SU-DHL-6 (cell line): ENCODE measurements at regions not wholly inside any gene's neighbourhood (a gene's known extent, or its start where the extent isn't known, plus 50 kb on each side); places are given as distances from the start of the nearest gene placed in this dataset.

Source experiments
- H2AFZ ChIP-seq: fragments of 200-600 bp; sonication (generic); 2 replicates; pipeline ENCODE4 v1.6.1; 2014; ENCODE audit warnings: low read depth, mild to moderate bottlenecking, moderate library complexity, mixed read lengths, antibody characterized with exemption, low read length; ENCODE audit not compliant: severe bottlenecking
- H3F3A ChIP-seq: fragments of 200-600 bp; shearing (Covaris generic); 2 replicates; pipeline ENCODE4 v1.6.0; 2016; ENCODE audit warnings: antibody characterized with exemption, mild to moderate bottlenecking; ENCODE audit not compliant: insufficient read depth
- H3K27ac ChIP-seq: fragments of 200-600 bp; sonication (generic); 2 replicates; pipeline ENCODE4 v1.5.1; 2016; ENCODE audit warnings: low read depth, mild to moderate bottlenecking, low read length, moderate library complexity, mixed read lengths
- H3K27me3 ChIP-seq: fragments of 200-600 bp; sonication (generic), shearing (Covaris generic); 2 replicates; pipeline ENCODE4 v1.6.0; 2014; ENCODE audit warnings: mild to moderate bottlenecking, low read length
- H3K36me3 ChIP-seq: fragments of 200-600 bp; sonication (generic); 2 replicates; pipeline ENCODE4 v1.6.1; 2014; ENCODE audit warnings: mild to moderate bottlenecking, low read length, mixed read lengths
- H3K4me2 ChIP-seq: fragments of 300-600, 200-600 bp; shearing (Covaris generic), sonication (generic); 2 replicates; pipeline ENCODE4 v1.6.0; 2014; ENCODE audit warnings: low read length, low read depth, mild to moderate bottlenecking; ENCODE audit not compliant: poor library complexity, severe bottlenecking
- H3K4me3 ChIP-seq: fragments of 200-600 bp; sonication (generic); 2 replicates; pipeline ENCODE4 v1.5.1; 2014; ENCODE audit warnings: antibody characterized with exemption, low read length, mild to moderate bottlenecking, mixed read lengths; ENCODE audit not compliant: insufficient read depth, poor library complexity, severe bottlenecking
- H3K79me2 ChIP-seq: fragments of 200-600 bp; sonication (generic); 2 replicates; pipeline ENCODE4 v1.6.1; 2014; ENCODE audit warnings: mild to moderate bottlenecking, low read length, moderate library complexity; ENCODE audit not compliant: insufficient read depth
- H3K9ac ChIP-seq: fragments of 200-600 bp; sonication (generic); 2 replicates; pipeline ENCODE4 v1.7.0; 2014; ENCODE audit warnings: mild to moderate bottlenecking, low read length
- H3K9me2 ChIP-seq: fragments of 200-600 bp; sonication (generic); replicated peaks from 2 replicates; pipeline ENCODE4 v1.6.1; 2014; ENCODE audit warnings: low read length; ENCODE audit not compliant: insufficient read depth
- H3K9me3 ChIP-seq: fragments of 200-600 bp; sonication (generic); 2 replicates; pipeline ENCODE4 v1.6.1; 2014; ENCODE audit warnings: low read length, mixed read lengths; ENCODE audit not compliant: insufficient read depth
- H4K20me1 ChIP-seq: fragments of 200-600 bp; sonication (generic); 2 replicates; pipeline ENCODE4 v1.6.1; 2014; ENCODE audit warnings: low read depth, mild to moderate bottlenecking, antibody characterized with exemption, low read length, moderate library complexity, mixed read lengths
- CTCF ChIP-seq: fragments of 200-600 bp; sonication (generic); IDR thresholded peaks from one replicate; pipeline ENCODE4 v1.5.1; 2017; ENCODE audit warnings: antibody characterized with exemption, mild to moderate bottlenecking, low read length, moderate library complexity; ENCODE audit not compliant: insufficient read depth, poor library complexity, severe bottlenecking
- EZH2phosphoT487 ChIP-seq: fragments of 200-600 bp; sonication (generic), shearing (Covaris generic); conservative IDR thresholded peaks from 2 replicates; pipeline ENCODE4 v1.6.1; 2018; ENCODE audit warnings: mild to moderate bottlenecking, antibody characterized with exemption, low read length, moderate library complexity, mixed read lengths

GRCh38 chr14:59127437-59127732 is 61.1 kb upstream of the DAAM1 start:
- Histone ChIP-seq H3K9ac (no peak overlapping the region), H3K79me2 (no peaks in the 10 kb centered on the region), H2AFZ (peak overlapping the region; percentile 24), H3K9me3 (no peaks in the 10 kb centered on the region), H3F3A (no peaks in the 10 kb centered on the region), H3K36me3 (no peaks in the 10 kb centered on the region), H3K9me2 (no peaks in the 10 kb centered on the region), H4K20me1 (no peaks in the 10 kb centered on the region), H3K27ac (no peak overlapping the region), H3K4me2 (no peak overlapping the region), H3K4me3 (no peak overlapping the region), H3K27me3 (no peaks in the 10 kb centered on the region)
- no peak for TF ChIP-seq EZH2phosphoT487
- TF ChIP-seq CTCF: no peak

- TF ChIP-seq EZH2phosphoT487 (no peak), CTCF (no peak)
- Histone ChIP-seq H3K27ac (no peak overlapping the region), H3K27me3 (no peaks in the 10 kb centered on the region), H3K4me3 (no peak overlapping the region), H3K9ac (no peak overlapping the region), H2AFZ (no peak overlapping the region), H3K9me3 (no peaks in the 10 kb centered on the region), H3K4me2 (no peak overlapping the region), H3K79me2 (no peaks in the 10 kb centered on the region), H3K36me3 (no peaks in the 10 kb centered on the region), H3K9me2 (no peaks in the 10 kb centered on the region), H4K20me1 (no peaks in the 10 kb centered on the region), H3F3A (no peaks in the 10 kb centered on the region)
Observed at GRCh38 chr14:59130462-59130861, 58.0 kb upstream of the DAAM1 start.

- Histone ChIP-seq H3K9me3 (no peaks in the 10 kb centered on the region), H3K27ac (no peak overlapping the region), H2AFZ (no peak overlapping the region), H3F3A (no peaks in the 10 kb centered on the region), H3K79me2 (no peaks in the 10 kb centered on the region), H3K9me2 (no peaks in the 10 kb centered on the region), H3K4me3 (no peak overlapping the region), H3K4me2 (no peak overlapping the region), H4K20me1 (no peaks in the 10 kb centered on the region), H3K36me3 (no peaks in the 10 kb centered on the region), H3K27me3 (no peaks in the 10 kb centered on the region), H3K9ac (no peak overlapping the region)
- no peak for TF ChIP-seq CTCF
- no peak for TF ChIP-seq EZH2phosphoT487
Observed at GRCh38 chr14:59131938-59132795, 56.3 kb upstream of the DAAM1 start.
